Keratinocyte (primary cell): ENCODE measurements at regions not wholly inside any gene's neighbourhood (a gene's known extent, or its start where the extent isn't known, plus 50 kb on each side); places are given as distances from the start of the nearest gene placed in this dataset.

Experiments used
- DNase-seq: peaks from one replicate; pipeline ENCODE4 v3.0.0-alpha.2; 2011; ENCODE audit warnings: low read depth, missing footprints, low spot score
- FAIRE-seq: peaks from 2 replicates; lab custom pipeline; 2011; peaks lifted over from hg19 to GRCh38; lab: Jason Lieb, UNC
- H2AFZ ChIP-seq: 2 replicates; pipeline ENCODE4 v1.6.0; 2012; ENCODE audit warnings: low read length, control low read depth, inconsistent platforms; ENCODE audit not compliant: control insufficient read depth
- H3K27ac ChIP-seq: 2 replicates; pipeline ENCODE4 v1.5.1; 2011; ENCODE audit warnings: low read length; ENCODE audit not compliant: control insufficient read depth, insufficient read depth
- H3K27me3 ChIP-seq: 3 replicates; pipeline ENCODE4 v1.6.0; 2011; ENCODE audit warnings: low read length; ENCODE audit not compliant: control insufficient read depth, insufficient read depth; ENCODE audit errors: extremely low read depth
- H3K36me3 ChIP-seq, 2 experiments: 2 replicates in 1 of 2; 3 replicates in 1 of 2; pipeline ENCODE4 v1.5.1; 2011; ENCODE audit warnings: low read length in 2 of 2, mild to moderate bottlenecking in 1 of 2; ENCODE audit not compliant: control insufficient read depth in 2 of 2, insufficient read depth in 2 of 2; ENCODE audit errors: extremely low read depth in 1 of 2
- H3K4me1 ChIP-seq: 3 replicates; pipeline ENCODE4 v1.5.1; 2011; ENCODE audit warnings: low read length; ENCODE audit not compliant: control insufficient read depth, insufficient read depth; ENCODE audit errors: extremely low read depth
- H3K4me2 ChIP-seq: 3 replicates; pipeline ENCODE4 v1.6.0; 2011; ENCODE audit warnings: low read depth, low read length; ENCODE audit not compliant: control insufficient read depth, insufficient read depth; ENCODE audit errors: extremely low read depth
- H3K4me3 ChIP-seq, 3 experiments: fragments of 200-600 bp in 1 of 3; sonication (generic) in 1 of 3; 2 replicates in 2 of 3; 3 replicates in 1 of 3; pipeline ENCODE4 v1.5.1; 2011 to 2016; ENCODE audit warnings: low read length in 3 of 3, mild to moderate bottlenecking in 3 of 3, control low read depth in 2 of 3, inconsistent platforms in 1 of 3, low read depth in 1 of 3, mixed read lengths in 1 of 3, mixed run types in 1 of 3, moderate library complexity in 1 of 3; ENCODE audit not compliant: control insufficient read depth in 2 of 3, insufficient read depth in 2 of 3; ENCODE audit errors: extremely low read depth in 1 of 3
- H3K79me2 ChIP-seq: 2 replicates; pipeline ENCODE4 v1.6.0; 2012; ENCODE audit warnings: low read length; ENCODE audit not compliant: control insufficient read depth, insufficient read depth
- H3K9ac ChIP-seq: 3 replicates; pipeline ENCODE4 v1.6.0; 2011; ENCODE audit warnings: low read length; ENCODE audit not compliant: control insufficient read depth, insufficient read depth; ENCODE audit errors: extremely low read depth
- H3K9me1 ChIP-seq: 3 replicates; pipeline ENCODE4 v1.6.0; 2011; ENCODE audit warnings: low read length; ENCODE audit not compliant: control insufficient read depth, insufficient read depth; ENCODE audit errors: extremely low read depth
- H3K9me3 ChIP-seq: 2 replicates; pipeline ENCODE4 v1.5.1; 2012; ENCODE audit warnings: low read depth, low read length; ENCODE audit not compliant: control insufficient read depth
- H4K20me1 ChIP-seq: 3 replicates; pipeline ENCODE4 v1.6.0; 2011; ENCODE audit warnings: low read length; ENCODE audit not compliant: control insufficient read depth, insufficient read depth; ENCODE audit errors: extremely low read depth
- CTCF ChIP-seq, 3 experiments: IDR thresholded peaks in 1 of 3; conservative IDR thresholded peaks in 1 of 3; optimal IDR thresholded peaks in 1 of 3; 2 replicates in 2 of 3; 3 replicates in 1 of 3; pipeline versions ENCODE3 to v1.5.1; 2011; ENCODE audit warnings: low read length in 3 of 3, mild to moderate bottlenecking in 3 of 3, moderate library complexity in 2 of 3, control low read depth in 1 of 3, inconsistent platforms in 1 of 3; ENCODE audit not compliant: insufficient read depth in 2 of 3; ENCODE audit errors: extremely low read depth in 1 of 3
- EZH2 ChIP-seq: IDR thresholded peaks from one replicate; pipeline ENCODE4 v1.6.1; 2012; ENCODE audit warnings: inconsistent platforms, mild to moderate bottlenecking, low read length, moderate library complexity
- dilution Hi-C: fragments of 300-500 bp; cut with MboI; formaldehyde crosslinking; loops from one replicate; pipeline ENCODE4 v1.7.0; 2020; ENCODE audit warnings: low sequenced_read_pairs; ENCODE audit not compliant: extremely low pct_ligation_motif_present

- H3K9me1 ChIP-seq, result no peaks in the 10 kb centered on the region
- dilution Hi-C loops, result no loop called here
- H3K79me2 ChIP-seq, result no peaks in the 10 kb centered on the region
- H3K36me3 ChIP-seq, result no peaks in the 10 kb centered on the region
- H3K27ac ChIP-seq, result no peak overlapping the region
- H3K4me3 ChIP-seq, result no peak overlapping the region
- TF ChIP-seq CTCF (optimal IDR thresholded peaks at IDR 0.05 in 1 of 3, IDR thresholded peaks at IDR 0.05 in 1 of 3, conservative IDR thresholded peaks at IDR 0.05 in 1 of 3; ENCODE audit: extremely low read depth in 1 of 3, insufficient read depth in 2 of 3, low read length in 3 of 3) (no peak), EZH2 (no peak)
- DNase-seq (no peak), FAIRE-seq (no peak)
- no peaks in the 10 kb centered on the region for H3K9me3 ChIP-seq
- no peaks in the 10 kb centered on the region for H3K27me3 ChIP-seq
- no peaks in the 10 kb centered on the region for H4K20me1 ChIP-seq
- H3K4me1 ChIP-seq, result peaks cover 22% of the 10 kb centered on the region
- H3K9ac ChIP-seq, result no peak overlapping the region
- no peak overlapping the region for H3K4me2 ChIP-seq
- H2AFZ ChIP-seq, result no peak overlapping the region
Observed at GRCh38 chr2:118584062-118584749, 263.2 kb downstream of the EN1 start.

GRCh38 chr2:118582058-118582457, 265.4 kb downstream of the EN1 start:
- dilution Hi-C loops, result no loop called here
- no peak for DNase-seq
- no peak for FAIRE-seq

More at GRCh38 chr2:118582058-118582457, 265.4 kb downstream of the EN1 start:
- H3K36me3 ChIP-seq, result no peaks in the 10 kb centered on the region
- H3K4me1 ChIP-seq, result peaks cover 25% of the 10 kb centered on the region
- no peak overlapping the region for H3K4me2 ChIP-seq
- H3K4me3 ChIP-seq, result no peak overlapping the region
- no peak overlapping the region for H2AFZ ChIP-seq
- H3K9me3 ChIP-seq, result no peaks in the 10 kb centered on the region
- no peaks in the 10 kb centered on the region for H3K27me3 ChIP-seq
- TF ChIP-seq EZH2 (no peak), CTCF (optimal IDR thresholded peaks at IDR 0.05 in 1 of 3, IDR thresholded peaks at IDR 0.05 in 1 of 3, conservative IDR thresholded peaks at IDR 0.05 in 1 of 3; ENCODE audit: extremely low read depth in 1 of 3, insufficient read depth in 2 of 3, low read length in 3 of 3) (no peak)
- H4K20me1 ChIP-seq, result no peaks in the 10 kb centered on the region
- H3K9ac ChIP-seq, result no peak overlapping the region
- H3K27ac ChIP-seq, result no peak overlapping the region
- H3K9me1 ChIP-seq, result no peaks in the 10 kb centered on the region
- no peaks in the 10 kb centered on the region for H3K79me2 ChIP-seq
